ENCODE measurements at regions not wholly inside any gene's neighbourhood (a gene's known extent, or its start where the extent isn't known, plus 50 kb on each side); places are given as distances from the start of the nearest gene placed in this dataset.

DNA sequence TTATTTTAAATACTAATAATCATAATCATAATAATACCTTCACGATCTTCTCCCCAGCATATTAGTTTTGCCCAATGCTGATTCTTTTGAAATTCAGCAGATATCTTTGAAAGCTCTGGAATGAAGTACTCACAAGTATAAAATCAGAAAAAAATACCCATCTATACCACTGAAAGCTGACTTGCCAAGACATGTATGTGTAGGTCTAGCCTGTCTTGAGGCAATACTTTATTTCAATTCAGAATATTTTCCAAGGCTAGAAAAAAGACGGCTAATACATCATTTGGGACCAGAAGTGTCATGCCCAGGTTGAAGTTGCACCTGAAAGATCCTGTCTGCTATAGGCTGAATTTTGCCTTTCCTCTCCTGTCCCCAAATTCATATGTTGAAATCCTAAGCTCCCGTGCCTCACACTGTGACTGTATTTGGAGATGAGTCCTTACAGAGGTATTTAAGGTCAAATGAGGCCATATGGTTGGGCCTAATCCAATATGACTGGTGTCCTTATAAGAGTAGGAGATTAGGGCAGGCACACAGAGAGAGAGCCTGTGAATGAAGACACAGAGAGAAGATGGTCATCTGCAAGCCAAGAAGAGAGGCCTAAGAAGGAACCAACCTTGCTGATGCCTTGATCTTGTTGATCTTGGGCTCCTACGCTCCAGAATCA is 255.9 kb upstream of the CMC1 start:
- H3K4me3 Mint-ChIP-seq = no peak overlapping the region
- no peak overlapping the region for H3K27ac Mint-ChIP-seq
- H3K36me3 Mint-ChIP-seq = no peaks in the 10 kb centered on the region
- Histone ChIP-seq H3K4me2 (peak overlapping the region; percentile 1), H3K4me1 (peaks cover 15% of the 10 kb centered on the region), H3F3A (ENCODE audit: low read depth) (peaks cover 8% of the 10 kb centered on the region), H3K27me3 (no peaks in the 10 kb centered on the region), H3K9ac (no peak overlapping the region), H3K36me3 (no peaks in the 10 kb centered on the region), H3K27ac (no peak overlapping the region), H3K4me3 (no peak overlapping the region), H3K9me3 (ENCODE audit: low read depth) (no peaks in the 10 kb centered on the region), H3K79me2 (ENCODE audit: low read depth) (no peaks in the 10 kb centered on the region), H2AFZ (replicated peaks) (peak overlapping the region; percentile 64), H4K20me1 (ENCODE audit: low read depth) (no peaks in the 10 kb centered on the region)
- H3K9me3 Mint-ChIP-seq = no peaks in the 10 kb centered on the region
- no peak for DNase-seq (ENCODE audit: low spot score)
- TF ChIP-seq EZH2 (IDR thresholded peaks at IDR 0.05) (no peak), EZH2phosphoT487 (IDR thresholded peaks at IDR 0.05) (no peak)
- TF ChIP-seq, protein P1, sequence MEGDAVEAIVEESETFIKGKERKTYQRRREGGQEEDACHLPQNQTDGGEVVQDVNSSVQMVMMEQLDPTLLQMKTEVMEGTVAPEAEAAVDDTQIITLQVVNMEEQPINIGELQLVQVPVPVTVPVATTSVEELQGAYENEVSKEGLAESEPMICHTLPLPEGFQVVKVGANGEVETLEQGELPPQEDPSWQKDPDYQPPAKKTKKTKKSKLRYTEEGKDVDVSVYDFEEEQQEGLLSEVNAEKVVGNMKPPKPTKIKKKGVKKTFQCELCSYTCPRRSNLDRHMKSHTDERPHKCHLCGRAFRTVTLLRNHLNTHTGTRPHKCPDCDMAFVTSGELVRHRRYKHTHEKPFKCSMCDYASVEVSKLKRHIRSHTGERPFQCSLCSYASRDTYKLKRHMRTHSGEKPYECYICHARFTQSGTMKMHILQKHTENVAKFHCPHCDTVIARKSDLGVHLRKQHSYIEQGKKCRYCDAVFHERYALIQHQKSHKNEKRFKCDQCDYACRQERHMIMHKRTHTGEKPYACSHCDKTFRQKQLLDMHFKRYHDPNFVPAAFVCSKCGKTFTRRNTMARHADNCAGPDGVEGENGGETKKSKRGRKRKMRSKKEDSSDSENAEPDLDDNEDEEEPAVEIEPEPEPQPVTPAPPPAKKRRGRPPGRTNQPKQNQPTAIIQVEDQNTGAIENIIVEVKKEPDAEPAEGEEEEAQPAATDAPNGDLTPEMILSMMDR (IDR thresholded peaks at IDR 0.05) = no peak
- peaks cover 4% of the 10 kb centered on the region for H3K4me1 Mint-ChIP-seq
- peaks cover 2% of the 10 kb centered on the region for H3K27me3 Mint-ChIP-seq (ENCODE audit: insufficient read depth, low read depth)

DNA sequence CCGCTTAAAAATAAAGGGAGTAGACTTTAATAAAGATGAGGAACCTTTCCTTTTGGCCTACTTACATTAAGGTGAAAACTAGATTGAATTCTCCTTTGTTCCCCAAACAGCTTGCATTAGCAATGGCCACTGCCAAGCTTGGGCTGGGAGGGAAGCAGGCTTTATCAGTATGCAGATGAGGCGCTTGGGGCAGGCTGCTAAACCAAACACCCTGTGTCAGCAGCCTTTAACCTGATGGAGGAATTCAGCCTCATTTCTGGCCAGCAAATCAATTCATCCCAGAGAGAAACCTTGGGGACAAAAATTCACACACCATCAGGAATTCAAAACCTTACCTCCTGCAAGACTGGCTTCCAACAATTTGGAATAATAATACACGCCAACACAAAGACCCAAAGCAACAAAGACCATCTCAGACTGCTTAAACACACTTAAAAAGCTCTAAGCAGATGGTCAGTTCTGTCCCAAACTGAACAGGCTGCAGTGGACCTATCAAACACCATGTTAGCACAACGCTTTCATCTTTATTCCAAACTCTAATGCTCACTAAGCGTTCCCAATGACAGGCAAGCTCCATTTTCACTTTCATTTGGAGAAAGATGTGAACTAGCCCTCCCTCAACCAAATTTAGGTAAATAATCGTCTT is 255.1 kb upstream of the CMC1 start:
- Histone ChIP-seq H3K9ac (no peak overlapping the region), H3K4me1 (peaks cover 15% of the 10 kb centered on the region), H2AFZ (replicated peaks) (peak overlapping the region; percentile 64), H3K27ac (no peak overlapping the region), H3K36me3 (no peaks in the 10 kb centered on the region), H3K9me3 (ENCODE audit: low read depth) (no peaks in the 10 kb centered on the region), H3F3A (ENCODE audit: low read depth) (peaks cover 8% of the 10 kb centered on the region), H3K79me2 (ENCODE audit: low read depth) (no peaks in the 10 kb centered on the region), H3K27me3 (no peaks in the 10 kb centered on the region), H3K4me3 (no peak overlapping the region), H4K20me1 (ENCODE audit: low read depth) (no peaks in the 10 kb centered on the region), H3K4me2 (peak overlapping the region; percentile 1)
- no peak for TF ChIP-seq EZH2 (IDR thresholded peaks at IDR 0.05)
- TF ChIP-seq EZH2phosphoT487 (IDR thresholded peaks at IDR 0.05) = no peak
- TF ChIP-seq, protein P1 (IDR thresholded peaks at IDR 0.05) = no peak
- DNase-seq (ENCODE audit: low spot score) = peak; percentile 54
- Mint-ChIP-seq H3K4me3 (no peak overlapping the region), H3K27me3 (ENCODE audit: insufficient read depth, low read depth) (peaks cover 2% of the 10 kb centered on the region), H3K27ac (no peak overlapping the region), H3K36me3 (no peaks in the 10 kb centered on the region), H3K4me1 (peaks cover 4% of the 10 kb centered on the region), H3K9me3 (no peaks in the 10 kb centered on the region)

DNA sequence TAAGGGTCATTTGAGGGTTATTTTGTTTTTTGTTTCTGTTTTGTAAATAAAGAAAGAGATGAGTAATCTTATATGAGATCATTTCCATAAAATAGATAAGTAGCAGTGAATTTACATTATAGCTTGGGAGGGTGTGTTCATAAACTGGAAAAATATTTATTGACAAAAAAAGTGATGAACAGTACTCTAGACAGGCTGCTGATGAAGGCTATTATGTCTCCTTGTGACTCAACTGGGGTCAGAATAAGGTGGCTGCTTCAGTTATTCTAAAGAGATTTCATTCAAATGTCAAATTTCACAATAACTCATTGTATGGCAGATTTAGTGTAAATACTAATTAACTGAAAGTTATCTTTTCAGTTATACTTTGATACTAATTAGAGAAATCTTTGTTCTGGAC is 251.1 kb upstream of the CMC1 start:
- Histone ChIP-seq H3K9ac (no peak overlapping the region), H3K79me2 (ENCODE audit: low read depth) (no peaks in the 10 kb centered on the region), H3K4me1 (peaks cover 38% of the 10 kb centered on the region), H3K4me3 (no peak overlapping the region), H3K27me3 (no peaks in the 10 kb centered on the region), H3K4me2 (no peak overlapping the region), H4K20me1 (ENCODE audit: low read depth) (no peaks in the 10 kb centered on the region), H2AFZ (replicated peaks) (no peak overlapping the region), H3K27ac (no peak overlapping the region), H3K9me3 (ENCODE audit: low read depth) (no peaks in the 10 kb centered on the region), H3F3A (ENCODE audit: low read depth) (peaks cover 30% of the 10 kb centered on the region), H3K36me3 (no peaks in the 10 kb centered on the region)
- TF ChIP-seq EZH2phosphoT487 (IDR thresholded peaks at IDR 0.05) (no peak), EZH2 (IDR thresholded peaks at IDR 0.05) (no peak)
- TF ChIP-seq, protein P1 (IDR thresholded peaks at IDR 0.05) = no peak
- H3K4me1 Mint-ChIP-seq = peaks cover 4% of the 10 kb centered on the region
- no peak overlapping the region for H3K27ac Mint-ChIP-seq
- H3K36me3 Mint-ChIP-seq = no peaks in the 10 kb centered on the region
- DNase-seq (ENCODE audit: low spot score) = no peak
- no peaks in the 10 kb centered on the region for H3K9me3 Mint-ChIP-seq
- H3K4me3 Mint-ChIP-seq = no peak overlapping the region
- peaks cover 2% of the 10 kb centered on the region for H3K27me3 Mint-ChIP-seq (ENCODE audit: insufficient read depth, low read depth)
